Fibroblast of skin of left quadriceps (primary cell): ENCODE measurements at regions not wholly inside any gene's neighbourhood (a gene's known extent, or its start where the extent isn't known, plus 50 kb on each side); places are given as distances from the start of the nearest gene placed in this dataset.

Experiments used
- DNase-seq, 2 experiments: peaks; one replicate each; pipeline ENCODE4 v3.0.0-alpha.2; 2013; ENCODE audit warnings: low read depth in 2 of 2

- DNase-seq, result no peak
Measured at GRCh38 chr2:66948234-66948633, 448.9 kb upstream of the ETAA1 start.

GRCh38 chr2:66957198-66957597 lies 439.9 kb upstream of the ETAA1 start:
- DNase-seq, result no peak

- no peak for DNase-seq
Measured at GRCh38 chr2:66957677-66958076, 439.5 kb upstream of the ETAA1 start.

GRCh38 chr2:66960161-66960560 lies 437.0 kb upstream of the ETAA1 start:
- no peak for DNase-seq

- DNase-seq, result no peak
Measured at GRCh38 chr2:66962716-66963115, 434.4 kb upstream of the ETAA1 start.

- DNase-seq, result no peak
Measured at GRCh38 chr2:66966631-66967030, 430.5 kb upstream of the ETAA1 start.

- no peak for DNase-seq
Measured at GRCh38 chr2:66968946-66969345, 428.2 kb upstream of the ETAA1 start.

GRCh38 chr2:66981074-66981473 lies 416.1 kb upstream of the ETAA1 start:
- no peak for DNase-seq

- DNase-seq, result no peak
Measured at GRCh38 chr2:66982766-66983165, 414.4 kb upstream of the ETAA1 start.

- DNase-seq, result no peak
Measured at GRCh38 chr2:66984864-66985263, 412.3 kb upstream of the ETAA1 start.

GRCh38 chr2:66985906-66986305 lies 411.2 kb upstream of the ETAA1 start:
- no peak for DNase-seq

GRCh38 chr2:66987733-66988132 lies 409.4 kb upstream of the ETAA1 start:
- DNase-seq, result no peak

- DNase-seq, result no peak
Measured at GRCh38 chr2:66994654-66995053, 402.5 kb upstream of the ETAA1 start.

GRCh38 chr2:66995636-66996035 lies 401.5 kb upstream of the ETAA1 start:
- DNase-seq, result no peak

- DNase-seq, result no peak
Measured at GRCh38 chr2:67002618-67003371, 394.3 kb upstream of the ETAA1 start.

- DNase-seq, result no peak
Measured at GRCh38 chr2:67006373-67006960, 390.7 kb upstream of the ETAA1 start.

GRCh38 chr2:67008155-67008554 lies 389.0 kb upstream of the ETAA1 start:
- no peak for DNase-seq

GRCh38 chr2:67012165-67012564 lies 385.0 kb upstream of the ETAA1 start:
- no peak for DNase-seq

GRCh38 chr2:67013821-67014220 lies 383.3 kb upstream of the ETAA1 start:
- no peak for DNase-seq

GRCh38 chr2:67015681-67016080 lies 381.5 kb upstream of the ETAA1 start:
- DNase-seq, result no peak

- no peak for DNase-seq
Measured at GRCh38 chr2:67018301-67018700, 378.8 kb upstream of the ETAA1 start.

GRCh38 chr2:67032076-67032475 lies 365.1 kb upstream of the ETAA1 start:
- DNase-seq, result no peak

GRCh38 chr2:67036444-67036843 lies 360.7 kb upstream of the ETAA1 start:
- no peak for DNase-seq

- no peak for DNase-seq
Measured at GRCh38 chr2:67037655-67038054, 359.5 kb upstream of the ETAA1 start.
